IMR-90 (cell line): ENCODE measurements at regions not wholly inside any gene's neighbourhood (a gene's known extent, or its start where the extent isn't known, plus 50 kb on each side); places are given as distances from the start of the nearest gene placed in this dataset.

Experiments
- ATAC-seq: fragments of 200-7000 bp; cut with Tn5 transposase; 2 replicates; pipeline ENCODE4 v1.9.1; 2020; ENCODE audit warnings: low read depth, mild to moderate bottlenecking, moderate library complexity
- BruUV-seq: library from RNA; stranded (reverse); fragments of 400-500 nt; replicated peaks from 2 replicates; lab custom pipeline; 2021; lab: Mats Ljungman, UMichigan
- CTCF ChIA-PET: fragments of 300-600 bp; formaldehyde crosslinking; extraction: SDS; loops from one replicate; lab custom pipeline; 2021; ENCODE audit warnings: antibody characterized with exemption; lab: Yijun Ruan, JAX
- POLR2A ChIA-PET: fragments of 300-600 bp; sonication (Branson Sonifier 250); formaldehyde crosslinking; loops from one replicate; lab custom pipeline; 2022; ENCODE audit warnings: antibody characterized with exemption; ENCODE audit not compliant: unreplicated experiment; lab: Charles Lee
- DNase-seq: peaks from one replicate; pipeline ENCODE4 v3.0.0; 2013
- H2AFZ ChIP-seq: replicated peaks from 2 replicates; pipeline ENCODE3; 2013; ENCODE audit warnings: low read length, mild to moderate bottlenecking; ENCODE audit not compliant: poor library complexity
- H2AK5ac ChIP-seq: 2 replicates; pipeline ENCODE4 v1.6.1; 2013; ENCODE audit warnings: low read depth, low read length, inconsistent platforms
- H2AK9ac ChIP-seq: replicated peaks from 2 replicates; pipeline ENCODE3; 2013; ENCODE audit warnings: mild to moderate bottlenecking, low read depth, low read length, moderate library complexity; ENCODE audit not compliant: poor library complexity
- H2BK120ac ChIP-seq: 2 replicates; pipeline ENCODE4 v1.6.1; 2013; ENCODE audit warnings: low read depth, low read length, inconsistent platforms
- H2BK15ac ChIP-seq: 3 replicates; pipeline ENCODE4 v1.6.1; 2013; ENCODE audit warnings: low read depth, low read length, inconsistent platforms
- H2BK20ac ChIP-seq: 2 replicates; pipeline ENCODE4 v1.6.1; 2013; ENCODE audit warnings: low read depth, mild to moderate bottlenecking, inconsistent platforms, low read length, moderate library complexity
- H2BK5ac ChIP-seq: 2 replicates; pipeline ENCODE4 v1.6.1; 2013; ENCODE audit warnings: mild to moderate bottlenecking, low read depth, low read length, inconsistent platforms; ENCODE audit not compliant: poor library complexity, severe bottlenecking
- H3K14ac ChIP-seq: replicated peaks from 2 replicates; pipeline ENCODE4 v1.6.1; 2013; ENCODE audit warnings: low read depth, low read length, inconsistent platforms
- H3K18ac ChIP-seq: 2 replicates; pipeline ENCODE4 v1.6.1; 2013; ENCODE audit warnings: low read depth, low read length, control low read depth
- H3K23ac ChIP-seq: 2 replicates; pipeline ENCODE4 v1.6.1; 2013; ENCODE audit warnings: low read depth, low read length, inconsistent platforms
- H3K27ac ChIP-seq: 2 replicates; pipeline ENCODE4 v1.5.1; 2013; ENCODE audit warnings: mild to moderate bottlenecking, control low read depth, low read length; ENCODE audit not compliant: insufficient read depth
- H3K27me3 ChIP-seq: 2 replicates; pipeline ENCODE4 v1.6.1; 2013; ENCODE audit warnings: low read length; ENCODE audit not compliant: control insufficient read depth, insufficient read depth
- H3K36me3 ChIP-seq: 2 replicates; pipeline ENCODE4 v1.6.1; 2013; ENCODE audit warnings: low read length, mixed read lengths; ENCODE audit not compliant: control insufficient read depth, insufficient read depth
- H3K4ac ChIP-seq: 2 replicates; pipeline ENCODE4 v1.6.1; 2013; ENCODE audit warnings: low read depth, low read length, inconsistent platforms
- H3K4me1 ChIP-seq: 2 replicates; pipeline ENCODE4 v1.6.1; 2013; ENCODE audit warnings: low read length, mixed read lengths; ENCODE audit not compliant: control insufficient read depth, insufficient read depth
- H3K4me2 ChIP-seq: 2 replicates; pipeline ENCODE4 v1.6.1; 2013; ENCODE audit warnings: low read depth, mild to moderate bottlenecking, control low read depth, low read length, moderate library complexity
- H3K4me3 ChIP-seq: 2 replicates; pipeline ENCODE4 v1.5.1; 2013; ENCODE audit warnings: low read depth, mild to moderate bottlenecking, control low read depth, low read length, moderate library complexity; ENCODE audit not compliant: insufficient read depth
- H3K56ac ChIP-seq: 2 replicates; pipeline ENCODE4 v1.6.1; 2013; ENCODE audit warnings: low read length, inconsistent platforms; ENCODE audit not compliant: insufficient read depth; ENCODE audit errors: extremely low read depth
- H3K79me1 ChIP-seq, 2 experiments: 2 replicates each; pipeline ENCODE4 v1.6.1; 2013; ENCODE audit warnings: low read length in 2 of 2, inconsistent platforms in 1 of 2, low read depth in 1 of 2
- H3K9ac ChIP-seq: 2 replicates; pipeline ENCODE4 v1.6.1; 2013; ENCODE audit warnings: low read depth, low read length, control low read depth
- H3K9me1 ChIP-seq: 2 replicates; pipeline ENCODE4 v1.6.1; 2013; ENCODE audit warnings: low read length, inconsistent platforms; ENCODE audit not compliant: insufficient read depth
- H3K9me3 ChIP-seq: 2 replicates; pipeline ENCODE4 v1.6.1; 2013; ENCODE audit warnings: low read length; ENCODE audit not compliant: control insufficient read depth, insufficient read depth
- H4K20me1 ChIP-seq: 2 replicates; pipeline ENCODE4 v1.6.1; 2013; ENCODE audit warnings: low read length, inconsistent platforms; ENCODE audit not compliant: insufficient read depth
- H4K5ac ChIP-seq: 2 replicates; pipeline ENCODE4 v1.6.1; 2013; ENCODE audit warnings: mild to moderate bottlenecking, low read depth, low read length, control low read depth
- H4K8ac ChIP-seq, 2 experiments: 2 replicates each; pipeline ENCODE4 v1.6.1; 2013; ENCODE audit warnings: low read depth in 2 of 2, low read length in 2 of 2, control low read depth in 1 of 2, inconsistent platforms in 1 of 2
- H4K91ac ChIP-seq: 2 replicates; pipeline ENCODE4 v1.6.1; 2013; ENCODE audit warnings: low read depth, low read length, inconsistent platforms; ENCODE audit not compliant: insufficient read depth
- FOS ChIP-seq: fragments of 150-350 bp; IDR thresholded peaks from 2 replicates; pipeline ENCODE4 v1.6.1; 2016; ENCODE audit warnings: low read depth, low read length
- MAFK ChIP-seq: IDR thresholded peaks from 2 replicates; pipeline ENCODE4 v1.6.1; 2012; ENCODE audit warnings: low read depth, low read length, improper control_type of control experiment
- MAZ ChIP-seq: IDR thresholded peaks from 2 replicates; pipeline ENCODE4 v1.6.1; 2012; ENCODE audit warnings: low read depth, mild to moderate bottlenecking, low read length, improper control_type of control experiment, moderate library complexity, borderline replicate concordance
- MXI1 ChIP-seq: IDR thresholded peaks from 2 replicates; pipeline ENCODE4 v1.6.1; 2012; ENCODE audit warnings: low read depth, mild to moderate bottlenecking, low read length, moderate library complexity, borderline replicate concordance
- POLR2A ChIP-seq: IDR thresholded peaks from 2 replicates; pipeline ENCODE4 v1.6.1; 2012; ENCODE audit warnings: mild to moderate bottlenecking, low read depth, low read length
- RAD21 ChIP-seq: IDR thresholded peaks from 2 replicates; pipeline ENCODE4 v1.6.1; 2012; ENCODE audit warnings: low read length, improper control_type of control experiment
- SMC3 ChIP-seq: fragments of 150-350 bp; IDR thresholded peaks from 2 replicates; pipeline ENCODE4 v1.6.1; 2016; ENCODE audit warnings: low read depth, mild to moderate bottlenecking, antibody characterized with exemption, low read length, moderate library complexity
- WGBS, 2 experiments: methylation state at CpG; one replicate each; pipeline versions ENCODE4 v1.1.5 to v1.1.7; 2013; ENCODE audit warnings: missing lambda C conversion rate in 2 of 2; ENCODE audit not compliant: insufficient read length in 1 of 2; ENCODE audit errors: extremely low coverage in 2 of 2; 5-methylcytosine and 5-hydroxymethylcytosine counted together
- dilution Hi-C: fragments of 300-500 bp; cut with HindIII; formaldehyde crosslinking; loops from one replicate; pipeline ENCODE4 v1.14.3; 2018; ENCODE audit warnings: low sequenced_read_pairs; ENCODE audit not compliant: unreplicated experiment
- in situ Hi-C: fragments of 300-500 bp; cut with MboI; formaldehyde crosslinking; loops from 3 replicates; pipeline ENCODE4 v1.14.3; 2019; ENCODE audit warnings: low sequenced_read_pairs, inconsistent platforms, mixed read lengths
- intact Hi-C: fragments of 100-400 bp; cut with micrococcal nuclease; formaldehyde crosslinking; loops from 2 replicates; pipeline ENCODE4 v1.10.0; 2022
- TF ChIP-seq, protein P1 (sequence below): conservative IDR thresholded peaks from 2 replicates; pipeline ENCODE4 v1.5.1; 2012; ENCODE audit warnings: mild to moderate bottlenecking, low read depth, low read length, improper control_type of control experiment
- TF ChIP-seq, protein P2 (sequence below): fragments of 150-350 bp; IDR thresholded peaks from 2 replicates; pipeline ENCODE4 v1.6.1; 2016; ENCODE audit warnings: low read depth, mild to moderate bottlenecking, low read length, moderate library complexity, borderline replicate concordance
- TF ChIP-seq, protein P3 (sequence below): fragments of 150-350 bp; IDR thresholded peaks from 2 replicates; pipeline ENCODE4 v1.6.1; 2017; ENCODE audit warnings: mild to moderate bottlenecking, antibody characterized with exemption, low read length, low read depth

DNA sequence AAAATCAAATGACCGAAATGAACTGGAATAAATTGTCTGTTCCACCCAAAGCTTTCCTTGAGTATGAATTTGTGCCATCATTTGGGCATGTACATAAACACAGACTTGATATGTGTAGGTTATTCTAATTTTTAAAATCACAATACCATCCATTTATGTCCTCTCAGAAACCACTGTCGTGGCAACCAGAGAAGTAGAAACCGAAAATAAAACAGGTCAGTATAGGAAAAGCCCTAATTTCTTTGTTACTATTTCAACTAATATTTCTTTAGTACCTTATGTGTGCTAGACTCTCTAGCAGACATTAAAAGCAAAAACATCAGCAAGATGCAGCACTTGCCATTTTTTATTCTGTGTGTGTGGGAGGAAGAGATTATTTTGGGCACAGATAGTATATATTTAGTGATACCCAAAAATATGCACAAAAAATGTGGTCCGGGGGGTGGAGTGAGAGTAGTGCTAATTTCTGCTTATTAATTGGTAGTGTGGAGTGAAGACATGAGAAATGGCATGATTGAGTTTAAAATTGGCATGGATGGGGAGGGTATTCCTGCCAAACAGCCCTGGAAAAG lies 130.8 kb upstream of the CNTN1 start:
- Histone ChIP-seq H4K91ac (no peak overlapping the region), H4K8ac (no peak overlapping the region), H3K4ac (no peak overlapping the region), H3K14ac (no peak overlapping the region), H4K20me1 (no peaks in the 10 kb centered on the region), H2BK15ac (no peak overlapping the region), H2AK5ac (no peak overlapping the region), H3K36me3 (no peaks in the 10 kb centered on the region), H2BK120ac (no peak overlapping the region), H2AK9ac (no peak overlapping the region), H4K5ac (no peak overlapping the region), H3K9me1 (no peaks in the 10 kb centered on the region), H2BK20ac (no peak overlapping the region), H3K56ac (no peak overlapping the region), H3K4me1 (no peaks in the 10 kb centered on the region), H2AFZ (no peak overlapping the region), H3K9ac (no peak overlapping the region), H3K23ac (no peak overlapping the region), H3K4me3 (no peak overlapping the region), H3K18ac (no peak overlapping the region), H3K27me3 (no peaks in the 10 kb centered on the region), H3K9me3 (no peaks in the 10 kb centered on the region), H3K79me1 (no peaks in the 10 kb centered on the region), H3K4me2 (no peak overlapping the region), H2BK5ac (no peak overlapping the region), H3K27ac (no peak overlapping the region)
- no peak for ATAC-seq
- ChIA-PET POLR2A (no interaction called here), CTCF (no interaction called here)
- in situ Hi-C loops (no loop called here), intact Hi-C loops (no loop called here), dilution Hi-C loops (no loop called here)
- DNase-seq = no peak
- BruUV-seq = no TSS peak
- 33% methylated on average over 1 of the region's 4 CpGs; no CpG with 5 or more reads in 1 of the 2 experiments for WGBS, 2 experiments
- TF ChIP-seq MAFK (no peak), FOS (no peak), MAZ (no peak), SMC3 (no peak), RAD21 (no peak), POLR2A (no peak), MXI1 (no peak)
- TF ChIP-seq, protein P1, sequence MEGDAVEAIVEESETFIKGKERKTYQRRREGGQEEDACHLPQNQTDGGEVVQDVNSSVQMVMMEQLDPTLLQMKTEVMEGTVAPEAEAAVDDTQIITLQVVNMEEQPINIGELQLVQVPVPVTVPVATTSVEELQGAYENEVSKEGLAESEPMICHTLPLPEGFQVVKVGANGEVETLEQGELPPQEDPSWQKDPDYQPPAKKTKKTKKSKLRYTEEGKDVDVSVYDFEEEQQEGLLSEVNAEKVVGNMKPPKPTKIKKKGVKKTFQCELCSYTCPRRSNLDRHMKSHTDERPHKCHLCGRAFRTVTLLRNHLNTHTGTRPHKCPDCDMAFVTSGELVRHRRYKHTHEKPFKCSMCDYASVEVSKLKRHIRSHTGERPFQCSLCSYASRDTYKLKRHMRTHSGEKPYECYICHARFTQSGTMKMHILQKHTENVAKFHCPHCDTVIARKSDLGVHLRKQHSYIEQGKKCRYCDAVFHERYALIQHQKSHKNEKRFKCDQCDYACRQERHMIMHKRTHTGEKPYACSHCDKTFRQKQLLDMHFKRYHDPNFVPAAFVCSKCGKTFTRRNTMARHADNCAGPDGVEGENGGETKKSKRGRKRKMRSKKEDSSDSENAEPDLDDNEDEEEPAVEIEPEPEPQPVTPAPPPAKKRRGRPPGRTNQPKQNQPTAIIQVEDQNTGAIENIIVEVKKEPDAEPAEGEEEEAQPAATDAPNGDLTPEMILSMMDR = no peak
- TF ChIP-seq, protein P2, sequence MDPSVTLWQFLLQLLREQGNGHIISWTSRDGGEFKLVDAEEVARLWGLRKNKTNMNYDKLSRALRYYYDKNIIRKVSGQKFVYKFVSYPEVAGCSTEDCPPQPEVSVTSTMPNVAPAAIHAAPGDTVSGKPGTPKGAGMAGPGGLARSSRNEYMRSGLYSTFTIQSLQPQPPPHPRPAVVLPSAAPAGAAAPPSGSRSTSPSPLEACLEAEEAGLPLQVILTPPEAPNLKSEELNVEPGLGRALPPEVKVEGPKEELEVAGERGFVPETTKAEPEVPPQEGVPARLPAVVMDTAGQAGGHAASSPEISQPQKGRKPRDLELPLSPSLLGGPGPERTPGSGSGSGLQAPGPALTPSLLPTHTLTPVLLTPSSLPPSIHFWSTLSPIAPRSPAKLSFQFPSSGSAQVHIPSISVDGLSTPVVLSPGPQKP = no peak
- TF ChIP-seq, protein P3, sequence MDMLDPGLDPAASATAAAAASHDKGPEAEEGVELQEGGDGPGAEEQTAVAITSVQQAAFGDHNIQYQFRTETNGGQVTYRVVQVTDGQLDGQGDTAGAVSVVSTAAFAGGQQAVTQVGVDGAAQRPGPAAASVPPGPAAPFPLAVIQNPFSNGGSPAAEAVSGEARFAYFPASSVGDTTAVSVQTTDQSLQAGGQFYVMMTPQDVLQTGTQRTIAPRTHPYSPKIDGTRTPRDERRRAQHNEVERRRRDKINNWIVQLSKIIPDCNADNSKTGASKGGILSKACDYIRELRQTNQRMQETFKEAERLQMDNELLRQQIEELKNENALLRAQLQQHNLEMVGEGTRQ = no peak
